ENCODE measurements at regions not wholly inside any gene's neighbourhood (a gene's known extent, or its start where the extent isn't known, plus 50 kb on each side); places are given as distances from the start of the nearest gene placed in this dataset.

- DNase-seq: no peak
Observed at GRCh38 chr14:97367278-97367677, 570.1 kb downstream of the VRK1 start.

GRCh38 chr14:97368049-97368448 is 570.9 kb downstream of the VRK1 start:
- no peak for DNase-seq

- no peak for DNase-seq
Observed at GRCh38 chr14:97368900-97369564, 571.9 kb downstream of the VRK1 start.

DNA sequence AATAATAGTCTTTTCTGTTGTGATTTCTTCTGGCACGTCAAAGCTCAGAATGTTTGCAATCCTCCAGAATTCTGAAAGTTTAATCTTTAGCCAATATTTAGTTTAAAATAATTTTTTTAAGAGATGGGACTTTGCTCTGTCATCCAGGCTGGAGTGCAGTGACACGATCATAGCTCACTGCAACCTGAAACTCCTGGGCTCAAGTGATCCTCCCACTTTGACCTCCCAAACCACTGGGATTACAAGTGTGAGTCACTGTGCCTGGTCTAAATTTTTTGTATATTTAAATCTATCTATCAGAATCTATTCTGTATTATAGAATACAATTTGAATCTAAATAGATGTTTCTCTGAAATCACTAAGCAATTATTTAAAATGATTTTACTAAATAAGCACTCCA is 572.7 kb downstream of the VRK1 start:
- DNase-seq: no peak

DNA sequence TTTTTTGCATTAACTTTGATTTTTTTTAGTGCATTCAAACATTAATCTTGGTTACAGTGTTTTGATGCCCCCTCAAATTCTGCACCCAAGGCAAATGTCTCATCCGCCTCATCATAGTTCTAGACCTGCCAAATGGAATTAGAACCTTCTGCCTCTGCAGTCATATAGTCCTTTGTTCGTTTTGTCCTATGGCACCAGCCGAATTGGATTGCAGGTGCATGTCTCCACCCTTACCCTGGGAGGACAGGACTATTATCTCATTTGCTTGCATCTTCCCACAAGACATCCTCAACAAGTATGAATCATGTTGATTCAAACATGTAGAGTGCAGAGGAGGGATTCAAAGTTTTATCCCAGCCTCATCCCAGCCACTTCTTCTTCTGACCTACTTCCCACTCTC is 579.1 kb downstream of the VRK1 start:
- DNase-seq: no peak

DNA sequence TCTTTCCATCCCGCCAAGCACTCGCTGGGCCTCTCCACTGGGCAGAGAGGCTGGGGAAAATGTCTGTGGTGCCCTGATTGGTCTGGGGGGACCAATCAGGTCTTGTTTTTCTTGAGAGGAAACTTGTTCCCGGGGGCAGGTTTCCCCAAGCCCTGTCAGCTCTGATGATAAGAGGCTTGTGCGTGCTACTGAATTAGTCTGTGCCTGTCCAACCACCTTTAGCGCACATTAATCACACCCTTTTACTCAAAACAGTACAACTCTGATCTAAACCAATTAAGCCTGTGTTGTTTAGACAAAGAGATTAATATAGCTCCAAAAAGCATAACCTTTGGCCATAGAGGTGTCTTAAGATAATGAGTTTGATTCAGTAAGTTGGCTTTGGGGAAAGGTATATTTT is 580.4 kb downstream of the VRK1 start:
- no peak for DNase-seq

DNA sequence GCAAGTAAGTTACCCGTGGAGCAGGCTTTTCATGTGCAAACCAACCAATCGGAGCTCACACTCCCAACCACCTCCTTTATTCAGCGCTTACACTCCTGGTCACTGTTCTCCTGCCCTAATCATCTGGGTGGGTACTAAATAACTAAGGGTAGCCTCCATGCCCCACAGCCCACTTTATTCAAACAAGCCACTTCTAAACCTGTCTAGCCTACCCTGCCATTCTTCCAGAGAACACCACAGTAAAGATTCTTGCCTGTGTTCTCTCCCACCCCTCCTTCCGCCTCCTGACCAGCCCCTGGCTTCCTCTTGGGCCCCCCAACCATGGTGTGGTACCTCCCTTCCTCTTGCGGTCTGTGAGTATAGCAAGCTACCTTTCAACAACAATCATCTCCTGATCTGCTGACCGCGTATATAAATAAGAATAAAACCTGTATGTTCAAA is 581.9 kb downstream of the VRK1 start:
- DNase-seq: no peak

DNA sequence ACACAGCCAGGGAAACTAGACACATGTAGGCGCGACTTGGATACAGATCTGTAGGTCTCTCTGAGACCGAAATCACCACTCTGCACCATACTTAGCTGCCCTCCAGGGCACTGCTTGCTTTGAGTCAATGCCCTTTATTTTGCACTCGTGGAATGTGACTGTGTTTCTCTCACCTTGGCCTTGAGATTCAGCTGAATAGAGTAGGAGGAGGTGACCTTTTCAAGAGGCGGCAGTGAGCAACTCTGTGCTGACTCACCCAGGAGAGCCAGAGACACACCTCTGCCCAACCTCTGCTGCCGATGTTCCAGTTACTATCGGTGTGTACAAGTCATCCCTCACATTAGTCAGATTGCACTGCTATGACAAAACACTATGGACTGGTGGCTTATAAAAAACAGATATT is 583.4 kb downstream of the VRK1 start:
- no peak for DNase-seq

- no peak for DNase-seq
Observed at GRCh38 chr14:97381309-97381708, 584.1 kb downstream of the VRK1 start.

- DNase-seq: no peak
Observed at GRCh38 chr14:97382616-97383226, 585.5 kb downstream of the VRK1 start.

DNA sequence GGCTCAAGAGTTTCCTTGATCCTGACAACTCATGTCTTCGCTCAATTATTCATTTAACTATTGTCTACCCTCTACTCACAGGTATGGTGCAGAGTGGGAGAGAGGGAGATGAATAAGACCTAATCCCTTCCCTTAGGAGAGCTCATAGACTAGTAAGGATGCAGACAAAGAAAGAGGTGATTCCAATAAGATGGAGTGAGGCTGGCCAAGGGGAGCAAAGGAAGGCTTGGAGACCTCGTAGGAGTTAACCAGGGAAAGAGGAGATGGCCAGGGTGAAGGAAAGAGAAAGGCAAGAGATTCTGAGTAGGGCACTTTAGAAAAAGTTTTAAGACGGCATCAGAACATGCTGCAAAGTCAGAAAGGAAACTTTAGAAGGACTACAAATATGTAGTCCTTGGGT is 588.5 kb downstream of the VRK1 start:
- DNase-seq: no peak

DNA sequence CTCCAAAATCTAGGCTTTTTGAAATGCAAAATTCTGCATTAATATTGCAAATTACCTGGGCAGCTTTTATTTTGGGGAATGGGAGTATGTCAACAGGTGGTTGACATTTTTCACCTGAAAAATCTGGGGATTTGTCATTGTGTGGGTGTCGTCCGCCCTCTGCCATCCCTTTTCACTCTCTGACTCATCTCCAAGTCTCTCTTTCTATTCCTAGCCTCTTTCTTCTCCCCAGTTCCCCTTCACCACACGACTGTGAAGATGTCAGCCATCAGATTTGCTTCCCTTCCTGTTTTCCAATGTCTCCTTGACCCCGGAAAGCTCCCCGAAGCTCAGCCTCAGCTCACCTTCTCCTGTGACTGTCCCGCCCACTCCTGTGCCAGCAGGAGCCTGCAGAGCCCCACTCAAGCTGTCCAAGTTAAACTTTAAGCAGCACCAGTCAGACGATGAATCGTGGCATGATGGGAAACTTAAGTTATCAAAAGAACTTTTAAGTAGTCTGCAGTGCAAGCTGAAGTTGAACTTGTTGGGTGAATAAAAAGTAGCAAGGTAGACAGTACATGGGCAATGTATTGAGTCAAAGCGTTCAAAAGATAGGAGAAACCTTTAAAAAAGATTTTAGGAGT is 590.2 kb downstream of the VRK1 start:
- no peak for DNase-seq

DNA sequence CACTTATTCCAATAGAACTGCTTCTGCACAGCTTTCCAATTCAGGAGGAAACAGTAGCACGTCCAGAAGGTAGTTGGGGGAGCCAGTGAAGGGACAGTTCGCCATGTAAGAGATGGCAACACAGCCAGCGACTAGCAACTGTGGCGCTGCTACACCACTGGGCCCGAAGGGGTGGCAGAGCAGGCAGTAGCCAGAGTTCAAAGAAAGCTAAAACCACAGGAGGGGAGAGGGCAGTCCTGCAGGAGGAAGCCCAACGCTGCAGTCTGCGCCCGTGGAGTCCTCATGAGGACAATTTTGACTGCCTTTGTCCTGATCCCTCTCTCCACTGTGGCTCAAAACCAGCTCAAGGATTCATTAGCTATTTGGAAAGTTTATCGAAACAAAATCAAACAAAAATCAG is 591.2 kb downstream of the VRK1 start:
- DNase-seq: no peak

GRCh38 chr14:97390096-97390724 is 593.0 kb downstream of the VRK1 start:
- DNase-seq: no peak

- DNase-seq: no peak
Observed at GRCh38 chr14:97393244-97393643, 596.1 kb downstream of the VRK1 start.

GRCh38 chr14:97395068-97395467 is 597.9 kb downstream of the VRK1 start:
- DNase-seq: peak; percentile 18

DNA sequence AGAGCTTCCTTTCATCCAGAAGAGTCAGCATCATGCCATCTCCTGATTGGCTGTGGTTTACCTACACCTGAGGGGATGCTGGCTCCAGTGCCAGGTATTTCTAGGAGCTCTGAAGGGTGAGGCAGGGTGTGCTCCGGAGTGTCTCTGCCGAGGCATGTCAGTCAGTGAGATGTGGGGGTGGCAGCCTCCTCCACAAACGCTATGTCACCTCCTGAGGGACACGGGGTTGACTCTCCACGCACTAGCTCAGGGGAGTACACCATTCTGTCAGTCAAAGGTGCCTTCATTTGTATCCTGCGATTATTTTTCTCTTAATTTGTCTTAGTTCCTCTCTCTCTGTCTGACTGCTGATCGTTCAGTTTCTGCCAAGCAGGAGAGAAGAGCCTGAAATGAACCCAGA is 604.5 kb downstream of the VRK1 start:
- DNase-seq: no peak

- no peak for DNase-seq
Observed at GRCh38 chr14:97402279-97402678, 605.1 kb downstream of the VRK1 start.

GRCh38 chr14:97407701-97408407 is 610.7 kb downstream of the VRK1 start:
- no peak for DNase-seq

GRCh38 chr14:97408503-97408902 is 611.3 kb downstream of the VRK1 start:
- DNase-seq: no peak

- no peak for DNase-seq
Observed at GRCh38 chr14:97408937-97409815, 612.0 kb downstream of the VRK1 start.
